ENCODE measurements at regions not wholly inside any gene's neighbourhood (a gene's known extent, or its start where the extent isn't known, plus 50 kb on each side); places are given as distances from the start of the nearest gene placed in this dataset.

DNA sequence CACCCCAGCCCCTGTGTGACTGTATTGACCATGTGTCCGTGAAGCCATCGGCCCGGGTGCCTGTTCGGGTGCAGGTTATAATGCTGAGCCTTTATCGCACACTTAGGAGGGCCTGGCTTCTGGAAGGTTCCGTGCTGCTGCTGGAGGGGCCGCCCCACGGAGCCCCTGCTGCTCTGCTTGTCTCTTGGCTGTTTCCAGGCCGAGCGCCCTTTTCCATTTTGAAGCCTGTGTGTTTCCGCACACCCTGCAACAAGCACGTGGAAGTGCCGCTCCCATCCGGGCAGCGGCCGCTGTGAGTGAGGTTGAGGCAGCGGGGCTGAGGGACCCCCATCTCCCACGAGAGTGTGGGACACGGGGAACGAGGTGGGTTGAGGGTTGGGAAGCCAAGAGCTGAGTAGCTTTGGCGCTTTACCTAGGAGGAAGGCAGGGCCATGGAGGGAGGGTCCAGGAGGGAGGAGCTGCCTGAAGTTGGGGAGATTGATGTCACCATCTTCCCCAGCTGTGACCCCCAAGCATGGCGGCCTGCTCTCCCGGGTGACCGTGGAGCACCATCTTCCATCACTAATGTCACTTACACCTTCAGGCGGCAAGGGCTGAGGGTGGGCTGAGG is 200.1 kb upstream of the GSE1 start:
- TF ChIP-seq EZH2 (IDR thresholded peaks at IDR 0.05; ENCODE audit: insufficient read depth, poor library complexity, severe bottlenecking): no peak
- TF ChIP-seq EZH2phosphoT487 (IDR thresholded peaks at IDR 0.05; ENCODE audit: insufficient read depth, low read depth): no peak
